H1 (cell line): ENCODE measurements at regions not wholly inside any gene's neighbourhood (a gene's known extent, or its start where the extent isn't known, plus 50 kb on each side); places are given as distances from the start of the nearest gene placed in this dataset.

Experiments used
- CTCF ChIA-PET: fragments of 300-600 bp; sonication (Branson Sonifier 250); formaldehyde crosslinking; loops from one replicate; lab custom pipeline; 2021; ENCODE audit not compliant: partially characterized antibody; lab: Charles Lee
- POLR2A ChIA-PET: fragments of 300-600 bp; sonication (Branson Sonifier 250); formaldehyde crosslinking; loops from one replicate; lab custom pipeline; 2021; ENCODE audit warnings: inconsistent platforms; ENCODE audit not compliant: partially characterized antibody; lab: Charles Lee
- DNase-seq, 2 experiments: peaks; one replicate each; pipeline versions ENCODE4 v3.0.0 to v3.0.0-alpha.2; 2010 to 2022; ENCODE audit warnings: low spot score in 2 of 2, low read depth in 1 of 2, mixed read lengths in 1 of 2
- FAIRE-seq: peaks from 2 replicates; lab custom pipeline; 2011; peaks lifted over from hg19 to GRCh38; lab: Jason Lieb, UNC
- H2AFZ ChIP-seq: 2 replicates; pipeline ENCODE4 v1.8.1; 2012; ENCODE audit warnings: low read length, inconsistent platforms
- H2AK5ac ChIP-seq: 2 replicates; pipeline ENCODE4 v1.6.1; 2013; ENCODE audit warnings: low read depth, low read length
- H2BK120ac ChIP-seq: replicated peaks from 2 replicates; pipeline ENCODE3; 2013; ENCODE audit warnings: low read depth, low read length, inconsistent platforms
- H2BK12ac ChIP-seq: 2 replicates; pipeline ENCODE4 v1.6.1; 2013; ENCODE audit warnings: low read depth, low read length
- H2BK15ac ChIP-seq: 2 replicates; pipeline ENCODE4 v1.6.1; 2013; ENCODE audit warnings: low read length
- H2BK20ac ChIP-seq: 2 replicates; pipeline ENCODE4 v1.6.1; 2013; ENCODE audit warnings: low read length
- H2BK5ac ChIP-seq: 2 replicates; pipeline ENCODE4 v1.6.1; 2013; ENCODE audit warnings: low read depth, low read length
- H3K14ac ChIP-seq: 2 replicates; pipeline ENCODE4 v1.6.1; 2013; ENCODE audit warnings: inconsistent platforms; ENCODE audit not compliant: insufficient read length
- H3K18ac ChIP-seq: 2 replicates; pipeline ENCODE4 v1.6.1; 2013; ENCODE audit warnings: low read length; ENCODE audit errors: extremely low read depth
- H3K23ac ChIP-seq: 2 replicates; pipeline ENCODE4 v1.6.1; 2013; ENCODE audit warnings: inconsistent platforms; ENCODE audit not compliant: insufficient read length
- H3K23me2 ChIP-seq: 2 replicates; pipeline ENCODE4 v1.6.1; 2013; ENCODE audit warnings: low read depth, low read length
- H3K27ac ChIP-seq: 2 replicates; pipeline ENCODE4 v1.6.1; 2011; ENCODE audit warnings: low read depth, low read length, inconsistent platforms
- H3K27me3 ChIP-seq, 4 experiments: replicated peaks in 1 of 4; 1 replicate in 1 of 4; 2 replicates in 3 of 4; pipeline versions ENCODE4 v1.6.1 to v1.8.1; 2011 to 2013; ENCODE audit warnings: low read length in 3 of 4, mild to moderate bottlenecking in 3 of 4, inconsistent platforms in 2 of 4, mixed read lengths in 2 of 4, moderate library complexity in 1 of 4; ENCODE audit not compliant: control insufficient read depth in 3 of 4, insufficient read depth in 3 of 4; ENCODE audit errors: extremely low read depth in 1 of 4
- H3K36me3 ChIP-seq, 4 experiments: 2 replicates each; pipeline versions ENCODE4 v1.6.1 to v1.8.1; 2011 to 2013; ENCODE audit warnings: mild to moderate bottlenecking in 4 of 4, low read length in 3 of 4, moderate library complexity in 2 of 4, control low read depth in 1 of 4, inconsistent platforms in 1 of 4; ENCODE audit not compliant: insufficient read depth in 4 of 4, control insufficient read depth in 2 of 4
- H3K4ac ChIP-seq: replicated peaks from 2 replicates; pipeline ENCODE3; 2013; ENCODE audit warnings: low read length, low read depth, mixed read lengths, inconsistent platforms; ENCODE audit not compliant: insufficient read length
- H3K4me1 ChIP-seq, 4 experiments: replicated peaks in 1 of 4; 1 replicate in 1 of 4; 2 replicates in 3 of 4; pipeline versions ENCODE4 v1.6.1 to v1.8.1; 2011 to 2013; ENCODE audit warnings: low read length in 3 of 4, inconsistent platforms in 2 of 4, mixed read lengths in 1 of 4; ENCODE audit not compliant: insufficient read depth in 4 of 4, control insufficient read depth in 3 of 4
- H3K4me2 ChIP-seq, 2 experiments: 2 replicates each; pipeline versions ENCODE4 v1.6.1 to v1.8.1; 2011 to 2013; ENCODE audit warnings: low read depth in 2 of 2, low read length in 2 of 2, control low read depth in 1 of 2, inconsistent platforms in 1 of 2, mild to moderate bottlenecking in 1 of 2; ENCODE audit not compliant: insufficient read depth in 1 of 2
- H3K4me3 ChIP-seq, 4 experiments: fragments of 200-600, 300-600 bp in 1 of 4; sonication (generic), shearing (Covaris generic), sonication (Bioruptor Twin) in 1 of 4; 2 replicates each; pipeline versions ENCODE4 v1.5.1 to v1.8.1; 2011 to 2016; ENCODE audit warnings: low read length in 4 of 4, low read depth in 3 of 4, control low read depth in 2 of 4, inconsistent platforms in 2 of 4, mild to moderate bottlenecking in 2 of 4, mixed read lengths in 1 of 4, moderate library complexity in 1 of 4; ENCODE audit not compliant: insufficient read depth in 2 of 4; ENCODE audit errors: extremely low read depth in 1 of 4
- H3K56ac ChIP-seq: replicated peaks from 2 replicates; pipeline ENCODE3; 2013; ENCODE audit warnings: low read depth, mild to moderate bottlenecking, mixed read lengths, low read length, inconsistent platforms; ENCODE audit not compliant: insufficient read length
- H3K79me1 ChIP-seq: 2 replicates; pipeline ENCODE4 v1.6.1; 2013; ENCODE audit warnings: low read depth, low read length, control low read depth
- H3K79me2 ChIP-seq, 2 experiments: 2 replicates each; pipeline versions ENCODE4 v1.6.1 to v1.8.1; 2012 to 2013; ENCODE audit warnings: low read length in 2 of 2, mild to moderate bottlenecking in 2 of 2, inconsistent platforms in 1 of 2; ENCODE audit not compliant: insufficient read depth in 2 of 2, control insufficient read depth in 1 of 2
- H3K9ac ChIP-seq, 4 experiments: replicated peaks in 1 of 4; 1 replicate in 1 of 4; 2 replicates in 3 of 4; pipeline versions ENCODE4 v1.6.1 to v1.8.1; 2011 to 2013; ENCODE audit warnings: low read depth in 3 of 4, low read length in 3 of 4, control low read depth in 2 of 4, mild to moderate bottlenecking in 2 of 4, moderate library complexity in 2 of 4, inconsistent platforms in 1 of 4; ENCODE audit errors: extremely low read depth in 1 of 4
- H3K9me3 ChIP-seq, 2 experiments: 2 replicates each; pipeline versions ENCODE4 v1.6.1 to v1.8.1; 2012 to 2013; ENCODE audit warnings: mild to moderate bottlenecking in 2 of 2, moderate library complexity in 2 of 2, control low read depth in 1 of 2, inconsistent platforms in 1 of 2, low read depth in 1 of 2, low read length in 1 of 2, mixed read lengths in 1 of 2; ENCODE audit not compliant: insufficient read depth in 2 of 2
- H4K20me1 ChIP-seq, 2 experiments: replicated peaks in 1 of 2; 2 replicates each; pipeline versions ENCODE3 to v1.8.1; 2011 to 2013; ENCODE audit warnings: inconsistent platforms in 2 of 2, low read length in 2 of 2, mild to moderate bottlenecking in 1 of 2; ENCODE audit not compliant: insufficient read depth in 2 of 2, control insufficient read depth in 1 of 2
- H4K5ac ChIP-seq: 2 replicates; pipeline ENCODE4 v1.6.1; 2013; ENCODE audit warnings: low read length, low read depth, mixed read lengths, inconsistent platforms; ENCODE audit not compliant: insufficient read length
- H4K8ac ChIP-seq: 2 replicates; pipeline ENCODE4 v1.8.0; 2013; ENCODE audit warnings: mild to moderate bottlenecking, moderate library complexity, low read length, inconsistent platforms; ENCODE audit not compliant: insufficient read depth; ENCODE audit errors: extremely low read depth
- H4K91ac ChIP-seq: replicated peaks from 2 replicates; pipeline ENCODE3; 2013; ENCODE audit warnings: low read length, mixed read lengths, inconsistent platforms; ENCODE audit not compliant: insufficient read length
- RBBP5 ChIP-seq: IDR thresholded peaks from 2 replicates; pipeline ENCODE4 v1.7.1; 2012; ENCODE audit warnings: low read depth, mild to moderate bottlenecking, inconsistent platforms, low read length, moderate library complexity, borderline replicate concordance
- WGBS, 2 experiments: shearing (Covaris generic) in 1 of 2; methylation state at CpG; one replicate each; pipeline versions ENCODE4 v1.1.6 to v1.1.7; 2013 to 2015; ENCODE audit warnings: low lambda C conversion rate in 2 of 2, mixed read lengths in 2 of 2, inconsistent platforms in 1 of 2, low coverage in 1 of 2, missing lambda C conversion rate in 1 of 2; ENCODE audit not compliant: insufficient replicate concordance in 2 of 2, insufficient coverage in 1 of 2, insufficient read length in 1 of 2; ENCODE audit errors: extremely low coverage in 1 of 2, missing lambda C conversion rate in 1 of 2; 5-methylcytosine and 5-hydroxymethylcytosine counted together
- TF ChIP-seq, protein P1 (sequence below): IDR thresholded peaks from 2 replicates; pipeline ENCODE4 v1.6.1; 2011; ENCODE audit warnings: low read depth, mild to moderate bottlenecking, low read length; ENCODE audit not compliant: insufficient read depth
- TF ChIP-seq, protein P2 (sequence below): IDR thresholded peaks from 2 replicates; pipeline ENCODE4 v1.6.1; 2011; ENCODE audit warnings: low read length, improper control_type of control experiment

DNA sequence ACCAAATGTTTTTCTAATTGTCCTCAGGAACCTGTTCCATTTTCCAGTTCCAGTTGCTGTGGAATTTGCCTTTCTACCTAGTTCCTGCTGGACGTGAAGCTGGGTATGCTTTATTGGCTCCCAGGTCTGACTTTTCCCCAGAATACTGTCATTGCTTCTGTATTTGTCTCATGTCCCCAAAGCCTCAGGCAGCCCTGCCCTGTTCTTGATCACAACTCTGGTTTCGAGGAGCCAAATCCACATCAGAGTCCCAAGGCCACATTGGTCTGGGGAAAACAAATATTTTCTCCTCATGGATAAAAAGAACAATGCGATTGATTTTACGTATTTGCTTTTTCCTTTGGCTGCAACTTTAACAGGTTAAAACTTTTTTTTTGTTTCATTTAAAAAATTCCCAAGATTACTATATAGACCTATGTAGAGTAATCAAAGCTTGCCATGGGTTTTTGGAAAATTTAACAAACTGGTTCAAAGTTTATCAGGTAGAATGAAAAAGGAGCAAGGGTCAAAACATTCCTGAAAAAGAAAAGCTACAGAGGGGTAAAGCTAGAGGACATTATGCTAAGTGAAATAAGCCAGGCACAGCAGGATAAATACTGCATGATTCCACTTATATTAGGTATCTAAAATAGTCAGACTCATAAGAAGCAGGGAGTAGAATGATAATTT, 85.2 kb downstream of the MDH1 start:
- CTCF ChIA-PET = interaction anchor here (0.6 to 1.9 kb wide), 3 partner anchors 10 to 815 kb away, joined by 3 to 7 read pairs (median 3); no protein-coding TSS in a partner anchor
- TF ChIP-seq RBBP5 = no peak
- TF ChIP-seq, protein P1, sequence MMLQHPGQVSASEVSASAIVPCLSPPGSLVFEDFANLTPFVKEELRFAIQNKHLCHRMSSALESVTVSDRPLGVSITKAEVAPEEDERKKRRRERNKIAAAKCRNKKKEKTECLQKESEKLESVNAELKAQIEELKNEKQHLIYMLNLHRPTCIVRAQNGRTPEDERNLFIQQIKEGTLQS = no peak
- TF ChIP-seq, protein P2, sequence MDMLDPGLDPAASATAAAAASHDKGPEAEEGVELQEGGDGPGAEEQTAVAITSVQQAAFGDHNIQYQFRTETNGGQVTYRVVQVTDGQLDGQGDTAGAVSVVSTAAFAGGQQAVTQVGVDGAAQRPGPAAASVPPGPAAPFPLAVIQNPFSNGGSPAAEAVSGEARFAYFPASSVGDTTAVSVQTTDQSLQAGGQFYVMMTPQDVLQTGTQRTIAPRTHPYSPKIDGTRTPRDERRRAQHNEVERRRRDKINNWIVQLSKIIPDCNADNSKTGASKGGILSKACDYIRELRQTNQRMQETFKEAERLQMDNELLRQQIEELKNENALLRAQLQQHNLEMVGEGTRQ = no peak

More for the DNA sequence above, 85.2 kb downstream of the MDH1 start:
- Histone ChIP-seq H4K5ac (no peak overlapping the region), H2BK15ac (no peak overlapping the region), H2BK120ac (no peak overlapping the region), H3K56ac (no peak overlapping the region), H3K4me3 (no peak overlapping the region), H2BK12ac (no peak overlapping the region), H2AFZ (no peak overlapping the region), H3K23me2 (no peaks in the 10 kb centered on the region), H2AK5ac (no peak overlapping the region), H4K91ac (no peak overlapping the region), H3K14ac (no peak overlapping the region), H3K4ac (no peak overlapping the region), H4K8ac (no peak overlapping the region), H2BK5ac (no peak overlapping the region), H3K4me1 (peaks cover 0 to 6% (median under 1%) of the 10 kb centered on the region in 4 experiments; a peak in 2 of 7 replicates), H3K23ac (no peak overlapping the region), H3K4me2 (no peak overlapping the region), H2BK20ac (no peak overlapping the region), H3K79me1 (no peaks in the 10 kb centered on the region), H3K27ac (no peak overlapping the region), H3K18ac (no peak overlapping the region), H3K9me3 (no peaks in the 10 kb centered on the region), H3K27me3 (peaks cover 0 to 1% (median 0%) of the 10 kb centered on the region in 4 experiments; a peak in 1 of 7 replicates), H3K9ac (no peak overlapping the region), H3K79me2 (no peaks in the 10 kb centered on the region), H3K36me3 (no peaks in the 10 kb centered on the region), H4K20me1 (no peaks in the 10 kb centered on the region)
- POLR2A ChIA-PET = interaction anchor here (1.8 kb wide), 1 partner anchor 175 kb away, joined by 3 read pairs; no protein-coding TSS in a partner anchor
- FAIRE-seq (no peak), DNase-seq (no peak)
- WGBS, 2 experiments = 88% methylated on average over 4 of the region's 4 CpGs; no CpG with 5 or more reads in 1 of the 2 experiments
